ENCODE measurements at regions not wholly inside any gene's neighbourhood (a gene's known extent, or its start where the extent isn't known, plus 50 kb on each side); places are given as distances from the start of the nearest gene placed in this dataset.

GRCh38 chr3:94304954-94305353 is 242.1 kb downstream of the NSUN3 start:
- intact Hi-C loops (cut with DNase I, micrococcal nuclease) = no loop called here
- Histone ChIP-seq H3K27ac (ENCODE audit: low read depth in 1 of 2, low read length in 2 of 2) (no peak overlapping the region), H3K9me3 (ENCODE audit: control insufficient read depth in 1 of 2, insufficient read depth in 1 of 2, low read length in 2 of 2) (peaks cover 0 to 6% of the 10 kb centered on the region in 2 experiments), H3K36me3 (ENCODE audit: insufficient read depth, low read length) (no peaks in the 10 kb centered on the region), H3K4me3 (ENCODE audit: low read length) (no peak overlapping the region), H3K4me1 (ENCODE audit: insufficient read depth, low read length) (no peaks in the 10 kb centered on the region), H3K27me3 (ENCODE audit: control insufficient read depth in 1 of 2, insufficient read depth in 2 of 2, low read length in 2 of 2) (no peaks in the 10 kb centered on the region)
- Mint-ChIP-seq H3K27me3 (no peaks in the 10 kb centered on the region), H3K4me1 (ENCODE audit: low read depth) (no peaks in the 10 kb centered on the region), H3K4me3 (no peak overlapping the region), H3K27ac (no peak overlapping the region), H3K36me3 (ENCODE audit: low read depth) (no peaks in the 10 kb centered on the region), H3K9me3 (peaks cover 4% of the 10 kb centered on the region)
- ChIA-PET POLR2A (no interaction called here), CTCF (no interaction called here)
- TF ChIP-seq CTCF (IDR thresholded peaks at IDR 0.05) = no peak
- ATAC-seq (ENCODE audit: poor library complexity) (no peak), DNase-seq (no peak)

- Histone ChIP-seq H3K4me3 (ENCODE audit: low read length) (no peak overlapping the region), H3K4me1 (ENCODE audit: insufficient read depth, low read length) (no peaks in the 10 kb centered on the region), H3K36me3 (ENCODE audit: insufficient read depth, low read length) (no peaks in the 10 kb centered on the region), H3K9me3 (ENCODE audit: control insufficient read depth in 1 of 2, insufficient read depth in 1 of 2, low read length in 2 of 2) (peaks cover 0 to 6% of the 10 kb centered on the region in 2 experiments), H3K27me3 (ENCODE audit: control insufficient read depth in 1 of 2, insufficient read depth in 2 of 2, low read length in 2 of 2) (no peaks in the 10 kb centered on the region), H3K27ac (ENCODE audit: low read depth in 1 of 2, low read length in 2 of 2) (no peak overlapping the region)
- intact Hi-C loops (cut with DNase I, micrococcal nuclease) = no loop called here
- no peak for ATAC-seq (ENCODE audit: poor library complexity)
- Mint-ChIP-seq H3K9me3 (peaks cover 1% of the 10 kb centered on the region), H3K36me3 (ENCODE audit: low read depth) (no peaks in the 10 kb centered on the region), H3K4me1 (ENCODE audit: low read depth) (no peaks in the 10 kb centered on the region), H3K27me3 (no peaks in the 10 kb centered on the region), H3K4me3 (no peak overlapping the region), H3K27ac (no peak overlapping the region)
- CTCF ChIA-PET = no interaction called here
- no peak for TF ChIP-seq CTCF (IDR thresholded peaks at IDR 0.05)
- DNase-seq = no peak
- POLR2A ChIA-PET = no interaction called here
Measured at GRCh38 chr3:94305835-94306611, 243.2 kb downstream of the NSUN3 start.

GRCh38 chr3:94307588-94307987 is 244.7 kb downstream of the NSUN3 start:
- no peak for TF ChIP-seq CTCF (IDR thresholded peaks at IDR 0.05)
- Mint-ChIP-seq H3K9me3 (peaks cover 2% of the 10 kb centered on the region), H3K36me3 (ENCODE audit: low read depth) (no peaks in the 10 kb centered on the region), H3K4me3 (no peak overlapping the region), H3K27ac (no peak overlapping the region), H3K4me1 (ENCODE audit: low read depth) (no peaks in the 10 kb centered on the region), H3K27me3 (no peaks in the 10 kb centered on the region)
- H3K9me3 ChIP-seq (ENCODE audit: control insufficient read depth in 1 of 2, insufficient read depth in 1 of 2, low read length in 2 of 2) = peaks cover 0 to 6% of the 10 kb centered on the region in 2 experiments
- no peaks in the 10 kb centered on the region for H3K36me3 ChIP-seq (ENCODE audit: insufficient read depth, low read length)
- no peak for ATAC-seq (ENCODE audit: poor library complexity)
- no peaks in the 10 kb centered on the region for H3K4me1 ChIP-seq (ENCODE audit: insufficient read depth, low read length)
- H3K27ac ChIP-seq (ENCODE audit: low read depth in 1 of 2, low read length in 2 of 2) = no peak overlapping the region
- ChIA-PET POLR2A (no interaction called here), CTCF (no interaction called here)
- no peak overlapping the region for H3K4me3 ChIP-seq (ENCODE audit: low read length)
- DNase-seq = no peak
- no peaks in the 10 kb centered on the region for H3K27me3 ChIP-seq (ENCODE audit: control insufficient read depth in 1 of 2, insufficient read depth in 2 of 2, low read length in 2 of 2)
- intact Hi-C loops (cut with DNase I, micrococcal nuclease) = no loop called here
